ENCODE measurements at regions not wholly inside any gene's neighbourhood (a gene's known extent, or its start where the extent isn't known, plus 50 kb on each side); places are given as distances from the start of the nearest gene placed in this dataset.

GRCh38 chr2:125935559-125935958 lies 720.4 kb upstream of the GYPC start:
- TF ChIP-seq EZH2 (IDR thresholded peaks at IDR 0.05; ENCODE audit: borderline replicate concordance, insufficient read depth, low read depth, low read length, poor library complexity, severe bottlenecking), result no peak
- TF ChIP-seq, protein P1, sequence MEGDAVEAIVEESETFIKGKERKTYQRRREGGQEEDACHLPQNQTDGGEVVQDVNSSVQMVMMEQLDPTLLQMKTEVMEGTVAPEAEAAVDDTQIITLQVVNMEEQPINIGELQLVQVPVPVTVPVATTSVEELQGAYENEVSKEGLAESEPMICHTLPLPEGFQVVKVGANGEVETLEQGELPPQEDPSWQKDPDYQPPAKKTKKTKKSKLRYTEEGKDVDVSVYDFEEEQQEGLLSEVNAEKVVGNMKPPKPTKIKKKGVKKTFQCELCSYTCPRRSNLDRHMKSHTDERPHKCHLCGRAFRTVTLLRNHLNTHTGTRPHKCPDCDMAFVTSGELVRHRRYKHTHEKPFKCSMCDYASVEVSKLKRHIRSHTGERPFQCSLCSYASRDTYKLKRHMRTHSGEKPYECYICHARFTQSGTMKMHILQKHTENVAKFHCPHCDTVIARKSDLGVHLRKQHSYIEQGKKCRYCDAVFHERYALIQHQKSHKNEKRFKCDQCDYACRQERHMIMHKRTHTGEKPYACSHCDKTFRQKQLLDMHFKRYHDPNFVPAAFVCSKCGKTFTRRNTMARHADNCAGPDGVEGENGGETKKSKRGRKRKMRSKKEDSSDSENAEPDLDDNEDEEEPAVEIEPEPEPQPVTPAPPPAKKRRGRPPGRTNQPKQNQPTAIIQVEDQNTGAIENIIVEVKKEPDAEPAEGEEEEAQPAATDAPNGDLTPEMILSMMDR (IDR thresholded peaks at IDR 0.05), result no peak
- Mint-ChIP-seq H3K4me3 (no peak overlapping the region), H3K27ac (no peak overlapping the region), H3K9me3 (ENCODE audit: insufficient read depth) (peaks cover 2% of the 10 kb centered on the region), H3K27me3 (no peaks in the 10 kb centered on the region), H3K4me1 (no peaks in the 10 kb centered on the region)
- Histone ChIP-seq H3K4me2 (replicated peaks; ENCODE audit: low read depth, low read length, poor library complexity, severe bottlenecking) (no peak overlapping the region), H3K36me3 (replicated peaks in 1 of 2; ENCODE audit: control extremely low read depth in 1 of 2, control insufficient read depth in 1 of 2, extremely low read depth in 1 of 2, insufficient read depth in 2 of 2, low read length in 1 of 2) (no peaks in the 10 kb centered on the region), H3K79me2 (ENCODE audit: control insufficient read depth, insufficient read depth, low read length) (no peaks in the 10 kb centered on the region), H3K9me3 (ENCODE audit: control extremely low read depth in 1 of 3, control insufficient read depth in 2 of 3, insufficient read depth in 1 of 3, low read length in 2 of 3) (peaks cover 0 to 7% (median 0%) of the 10 kb centered on the region in 3 donors), H4K20me1 (ENCODE audit: control insufficient read depth, insufficient read depth, low read length, poor library complexity, severe bottlenecking) (no peaks in the 10 kb centered on the region), H3K4me1 (ENCODE audit: control insufficient read depth in 2 of 2, insufficient read depth in 2 of 2, low read length in 2 of 2) (no peaks in the 10 kb centered on the region), H3K27me3 (replicated peaks in 1 of 4; ENCODE audit: control extremely low read depth in 1 of 4, control insufficient read depth in 3 of 4, insufficient read depth in 4 of 4, low read length in 3 of 4) (no peaks in the 10 kb centered on the region), H2AFZ (ENCODE audit: insufficient read depth, low read depth, low read length, poor library complexity, severe bottlenecking) (no peak overlapping the region), H3K27ac (ENCODE audit: low read length in 2 of 2) (no peak overlapping the region), H3K9ac (ENCODE audit: low read length) (no peak overlapping the region), H3K4me3 (ENCODE audit: control extremely low read depth in 1 of 5, extremely low read depth in 1 of 5, insufficient read depth in 1 of 5, low read depth in 2 of 5, low read length in 4 of 5) (no peak overlapping the region)
- CTCF ChIA-PET, result no interaction called here
- ATAC-seq (ENCODE audit: low read depth) (no peak), DNase-seq (no peak)
- WGBS (ENCODE audit: insufficient coverage), result no CpG with 5 or more reads among the region's 2 CpGs
- intact Hi-C loops (cut with micrococcal nuclease), result no loop called here
- POLR2A ChIA-PET, result no interaction called here

GRCh38 chr2:125942585-125943424 lies 713.2 kb upstream of the GYPC start:
- no peak overlapping the region for H3K27ac Mint-ChIP-seq

More at GRCh38 chr2:125942585-125943424, 713.2 kb upstream of the GYPC start:
- Histone ChIP-seq H3K4me2 (replicated peaks; ENCODE audit: low read depth, low read length, poor library complexity, severe bottlenecking) (no peak overlapping the region), H2AFZ (ENCODE audit: insufficient read depth, low read depth, low read length, poor library complexity, severe bottlenecking) (no peak overlapping the region), H4K20me1 (ENCODE audit: control insufficient read depth, insufficient read depth, low read length, poor library complexity, severe bottlenecking) (no peaks in the 10 kb centered on the region), H3K79me2 (ENCODE audit: control insufficient read depth, insufficient read depth, low read length) (no peaks in the 10 kb centered on the region), H3K9me3 (ENCODE audit: control extremely low read depth in 1 of 3, control insufficient read depth in 2 of 3, insufficient read depth in 1 of 3, low read length in 2 of 3) (peaks cover 0 to 14% (median 0%) of the 10 kb centered on the region in 3 donors), H3K36me3 (replicated peaks in 1 of 2; ENCODE audit: control extremely low read depth in 1 of 2, control insufficient read depth in 1 of 2, extremely low read depth in 1 of 2, insufficient read depth in 2 of 2, low read length in 1 of 2) (no peaks in the 10 kb centered on the region), H3K27ac (ENCODE audit: low read length in 2 of 2) (no peak overlapping the region), H3K4me1 (ENCODE audit: control insufficient read depth in 2 of 2, insufficient read depth in 2 of 2, low read length in 2 of 2) (no peaks in the 10 kb centered on the region), H3K9ac (ENCODE audit: low read length) (no peak overlapping the region), H3K4me3 (ENCODE audit: control extremely low read depth in 1 of 5, extremely low read depth in 1 of 5, insufficient read depth in 1 of 5, low read depth in 2 of 5, low read length in 4 of 5) (no peak overlapping the region), H3K27me3 (replicated peaks in 1 of 4; ENCODE audit: control extremely low read depth in 1 of 4, control insufficient read depth in 3 of 4, insufficient read depth in 4 of 4, low read length in 3 of 4) (no peaks in the 10 kb centered on the region)
- ATAC-seq (ENCODE audit: low read depth) (no peak), DNase-seq (no peak)
- Mint-ChIP-seq H3K4me3 (no peak overlapping the region), H3K9me3 (ENCODE audit: insufficient read depth) (no peaks in the 10 kb centered on the region), H3K4me1 (no peaks in the 10 kb centered on the region), H3K27me3 (no peaks in the 10 kb centered on the region)
- POLR2A ChIA-PET, result no interaction called here
- intact Hi-C loops (cut with micrococcal nuclease), result no loop called here
- TF ChIP-seq, protein P1 (IDR thresholded peaks at IDR 0.05), result no peak
- TF ChIP-seq EZH2 (IDR thresholded peaks at IDR 0.05; ENCODE audit: borderline replicate concordance, insufficient read depth, low read depth, low read length, poor library complexity, severe bottlenecking), result no peak
- WGBS (ENCODE audit: insufficient coverage), result 93% methylated on average over 20 of the region's 23 CpGs
- CTCF ChIA-PET, result no interaction called here
